ENCODE measurements at regions not wholly inside any gene's neighbourhood (a gene's known extent, or its start where the extent isn't known, plus 50 kb on each side); places are given as distances from the start of the nearest gene placed in this dataset.
"Not testable (repeated sequence)": the region's sequence is repeated elsewhere in the genome, so short reads cannot be mapped to it uniquely, and the experiment has no call there.

DNA sequence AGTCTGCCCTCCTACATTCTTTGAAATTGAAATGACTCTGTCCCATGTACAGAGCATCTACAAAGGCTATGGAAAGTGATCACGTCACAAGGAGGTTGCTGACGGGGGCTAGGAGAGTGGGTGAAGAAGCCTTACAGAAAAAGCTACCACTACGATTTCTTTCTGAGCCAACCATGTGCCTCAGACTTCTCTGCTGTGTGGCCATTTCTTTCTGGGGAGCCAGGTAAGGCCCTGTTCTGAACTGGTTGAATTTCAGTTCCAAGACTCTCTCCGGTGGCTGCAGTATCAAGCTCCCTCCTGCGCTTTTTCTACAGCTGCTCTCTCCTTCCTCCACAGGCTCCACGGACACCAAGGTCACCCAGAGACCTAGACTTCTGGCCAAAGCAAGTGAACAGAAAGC lies 112.5 kb upstream of the PRSS1 start:
- peak in 1 of 3 experiments; percentile 21 for DNase-seq (ENCODE audit: low read depth in 3 of 3)

DNA sequence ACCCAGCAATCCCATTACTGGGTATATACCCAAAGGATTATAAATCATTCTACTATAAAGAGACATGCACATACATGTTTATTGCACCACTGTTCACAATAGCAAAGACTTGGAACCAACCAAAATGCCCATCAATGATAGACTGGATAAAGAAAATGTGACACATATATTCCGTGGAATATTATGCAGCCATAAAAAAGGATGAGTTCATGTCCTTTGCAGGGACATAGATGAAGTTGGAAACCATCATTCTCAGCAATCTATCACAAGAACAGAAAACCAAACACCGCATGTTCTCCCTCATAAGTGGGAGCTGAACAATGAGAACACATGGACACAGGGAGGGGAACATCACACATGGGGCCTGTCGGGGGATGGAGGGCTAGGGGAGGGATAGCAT lies 113.2 kb upstream of the PRSS1 start:
- not testable (repeated sequence) for DNase-seq (ENCODE audit: low read depth in 3 of 3)

DNA sequence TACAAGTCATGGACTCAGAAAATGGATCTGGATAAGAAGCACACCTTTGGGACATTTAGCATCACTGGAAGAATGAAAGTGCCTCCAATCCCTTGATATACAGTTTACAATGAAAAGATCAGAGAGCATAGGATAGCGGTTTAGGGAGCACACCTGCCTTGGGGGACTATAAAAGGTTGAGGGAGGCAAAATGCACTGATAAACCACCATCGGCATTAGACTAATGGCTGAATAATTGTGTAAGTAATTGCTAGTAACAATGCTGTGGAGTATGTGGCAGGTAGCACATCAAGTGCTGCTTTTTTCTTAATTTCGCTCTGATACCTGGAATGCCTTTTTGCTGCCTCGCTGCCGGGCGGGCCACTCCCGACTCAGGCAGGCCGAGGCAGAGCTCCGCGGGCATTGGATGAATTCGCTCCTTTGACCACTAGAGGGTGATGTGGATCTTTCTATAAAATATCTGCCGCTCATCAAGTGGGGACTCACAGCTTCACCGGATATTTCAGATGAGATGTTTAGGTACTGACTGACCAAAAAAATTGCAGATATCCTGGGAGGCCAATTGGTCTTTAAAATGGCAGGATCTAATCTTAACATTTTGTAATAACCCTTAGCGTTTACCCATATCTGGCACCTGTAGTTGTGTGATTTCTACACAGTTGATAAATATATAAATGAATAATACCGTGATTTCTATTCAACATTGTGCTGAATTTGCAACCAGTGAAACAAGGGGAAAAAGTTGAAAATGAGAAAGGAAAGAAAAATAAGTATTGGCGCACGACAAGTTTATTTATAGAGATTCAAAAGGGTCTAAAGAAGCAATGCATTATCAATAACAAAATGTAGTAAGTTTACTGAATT lies 116.8 kb upstream of the PRSS1 start:
- DNase-seq (ENCODE audit: low read depth in 3 of 3) = peak; percentile 18 to 35 (median 29)

DNA sequence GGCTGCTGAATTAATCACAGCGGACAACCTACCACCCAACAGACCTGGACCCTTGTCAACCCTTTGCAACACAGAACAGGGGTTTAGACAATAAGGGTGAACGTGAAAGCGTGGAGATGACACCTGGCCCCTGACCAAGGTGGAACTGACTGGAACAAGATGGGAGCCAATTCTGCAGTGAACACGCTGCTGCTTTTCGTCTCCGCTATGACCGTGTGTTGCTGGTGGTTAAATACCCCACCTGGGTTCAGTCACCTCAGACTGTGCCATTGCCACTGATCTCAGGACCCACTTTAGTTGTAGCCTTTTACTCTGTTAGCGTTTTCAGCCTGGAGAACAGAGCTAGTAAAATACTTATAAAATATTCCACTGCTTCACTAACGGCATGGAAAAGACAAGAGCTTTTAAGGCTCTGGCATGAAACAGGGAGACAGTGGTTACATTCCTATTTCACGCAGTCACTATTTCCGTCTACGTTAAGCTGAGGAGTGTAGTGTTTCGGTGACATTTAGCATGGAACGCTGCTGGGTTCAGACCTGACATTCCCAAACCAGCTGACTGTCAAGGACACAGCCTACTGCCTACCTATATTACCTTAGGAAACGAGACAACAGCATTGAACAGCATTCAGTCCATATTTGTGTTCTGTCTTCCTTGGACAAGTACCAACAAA lies 119.5 kb upstream of the PRSS1 start:
- DNase-seq (ENCODE audit: low read depth in 3 of 3) = no peak

DNA sequence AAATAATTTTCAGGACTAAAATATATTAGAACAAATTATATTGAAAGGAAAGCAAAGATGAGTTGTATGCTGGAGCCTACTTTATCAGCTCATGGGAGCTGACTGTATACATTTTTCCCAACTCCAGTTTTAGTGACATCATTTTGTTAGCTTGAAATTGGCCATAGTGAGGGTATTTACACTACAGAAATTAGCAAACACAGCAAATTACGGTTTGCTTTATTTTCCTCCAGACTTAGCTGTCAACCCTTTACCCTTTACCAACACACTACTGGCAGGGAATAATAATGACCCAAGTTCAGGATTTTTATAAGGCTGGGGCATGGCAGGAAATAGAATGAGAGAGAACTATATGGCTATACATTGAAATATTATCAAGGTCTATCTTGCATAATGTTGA lies 120.3 kb upstream of the PRSS1 start:
- no peak for DNase-seq (ENCODE audit: low read depth in 3 of 3)

DNA sequence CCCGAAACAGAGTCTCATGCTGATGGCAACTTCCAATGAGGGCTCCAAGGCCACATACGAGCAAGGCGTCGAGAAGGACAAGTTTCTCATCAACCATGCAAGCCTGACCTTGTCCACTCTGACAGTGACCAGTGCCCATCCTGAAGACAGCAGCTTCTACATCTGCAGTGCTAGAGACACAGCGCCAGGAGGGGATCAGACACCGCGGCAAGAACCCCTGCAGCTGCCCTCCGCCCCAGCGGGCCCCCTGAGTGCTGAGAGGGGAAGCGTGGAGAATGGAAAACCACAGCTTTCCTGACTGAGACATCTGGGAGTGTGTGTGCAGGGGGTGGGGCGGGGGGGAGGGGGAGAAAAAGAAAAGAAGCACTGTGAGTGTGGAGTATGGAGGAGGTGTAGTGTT lies 122.0 kb upstream of the PRSS1 start:
- DNase-seq (ENCODE audit: low read depth in 3 of 3) = not testable (repeated sequence)

DNA sequence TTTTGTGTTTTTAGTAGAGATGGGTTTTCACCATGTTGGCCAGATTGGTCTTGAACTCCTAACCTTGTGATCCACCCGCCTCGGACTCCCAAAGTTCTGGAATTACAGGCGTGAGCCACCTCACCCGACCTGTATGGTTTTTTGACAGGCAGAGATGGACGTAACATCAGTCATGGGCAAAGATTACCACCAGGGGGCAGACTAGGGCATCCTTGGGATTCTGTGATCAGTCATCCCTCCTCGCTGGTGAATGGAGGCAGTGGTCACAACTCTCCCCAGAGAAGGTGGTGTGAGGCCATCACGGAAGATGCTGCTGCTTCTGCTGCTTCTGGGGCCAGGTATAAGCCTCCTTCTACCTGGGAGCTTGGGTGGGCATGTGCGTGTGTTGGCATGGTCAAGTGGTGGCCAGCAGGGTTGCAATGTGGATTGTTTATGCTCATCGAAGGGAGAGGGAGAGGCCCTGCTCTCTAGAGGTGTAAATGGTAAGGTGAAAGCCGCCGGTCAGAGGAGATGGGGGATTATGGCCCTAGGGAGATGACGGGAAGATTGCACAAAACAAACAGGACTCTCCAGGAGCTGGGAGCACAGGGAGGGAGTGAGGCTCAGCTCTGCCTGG lies 122.7 kb upstream of the PRSS1 start:
- peak; percentile 51 to 68 (median 64) for DNase-seq (ENCODE audit: low read depth in 3 of 3)

DNA sequence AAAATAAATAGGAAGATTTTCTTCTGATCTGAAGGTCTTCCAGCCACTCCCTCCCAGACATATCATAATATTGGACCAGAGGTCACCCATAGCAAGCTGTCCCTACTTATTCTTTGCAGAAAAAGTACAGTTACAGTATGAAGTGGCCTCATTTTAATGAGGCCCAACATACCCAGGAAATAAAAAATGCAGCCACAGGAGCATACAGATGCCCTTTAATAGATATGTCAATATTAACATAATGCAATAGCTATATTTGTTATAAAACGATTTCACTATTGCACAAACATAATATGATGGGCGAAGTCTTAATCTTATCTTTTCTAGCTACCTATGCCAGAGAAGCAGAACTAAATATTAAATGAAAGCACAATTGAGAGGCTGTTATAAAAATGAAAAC lies 124.1 kb upstream of the PRSS1 start:
- DNase-seq (ENCODE audit: low read depth in 3 of 3) = not testable (repeated sequence)

DNA sequence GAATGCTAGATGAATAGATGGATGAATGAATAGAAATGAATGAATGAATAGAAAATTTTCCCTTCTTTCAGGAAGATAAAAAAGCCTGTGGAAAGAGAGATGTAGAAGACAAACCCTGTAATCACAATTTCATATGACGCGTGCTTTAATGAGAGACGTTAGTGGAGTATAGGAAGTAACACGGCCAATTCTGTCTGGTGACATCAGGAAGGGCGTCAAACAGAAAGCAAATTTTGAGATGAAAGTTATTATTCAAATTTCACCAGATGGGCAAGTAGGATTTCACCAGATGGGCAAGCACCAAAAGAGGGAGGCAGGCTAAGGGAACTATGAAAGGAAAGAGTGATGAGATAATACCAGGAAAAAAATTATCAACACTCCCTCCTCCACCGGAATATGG lies 128.9 kb upstream of the PRSS1 start:
- no peak for DNase-seq (ENCODE audit: low read depth in 3 of 3)

DNA sequence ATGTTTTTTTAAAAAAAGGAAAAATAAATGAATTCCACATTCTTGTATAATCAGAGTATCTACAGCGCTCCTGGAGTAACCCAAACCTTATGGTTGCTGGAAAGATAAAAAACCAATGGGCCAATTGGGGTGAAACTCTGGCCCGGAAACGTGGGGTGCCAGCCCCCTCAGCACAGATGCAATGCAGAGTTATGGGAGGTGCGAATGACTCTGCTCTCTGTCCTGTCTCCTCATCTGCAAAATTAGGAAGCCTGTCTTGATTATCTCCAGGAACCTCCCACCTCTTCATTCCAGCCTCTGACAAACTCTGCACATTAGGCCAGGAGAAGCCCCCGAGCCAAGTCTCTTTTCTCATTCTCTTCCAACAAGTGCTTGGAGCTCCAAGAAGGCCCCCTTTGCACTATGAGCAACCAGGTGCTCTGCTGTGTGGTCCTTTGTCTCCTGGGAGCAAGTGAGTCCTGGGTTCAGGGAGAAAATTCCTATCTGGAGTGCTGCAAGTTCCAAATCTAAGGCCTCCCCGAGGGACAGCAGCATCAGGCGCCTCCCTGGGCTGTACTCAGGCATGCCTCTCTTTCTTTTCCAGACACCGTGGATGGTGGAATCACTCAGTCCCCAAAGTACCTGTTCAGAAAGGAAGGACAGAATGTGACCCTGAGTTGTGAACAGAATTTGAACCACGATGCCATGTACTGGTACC lies 130.5 kb upstream of the PRSS1 start:
- DNase-seq (ENCODE audit: low read depth in 3 of 3) = no peak

DNA sequence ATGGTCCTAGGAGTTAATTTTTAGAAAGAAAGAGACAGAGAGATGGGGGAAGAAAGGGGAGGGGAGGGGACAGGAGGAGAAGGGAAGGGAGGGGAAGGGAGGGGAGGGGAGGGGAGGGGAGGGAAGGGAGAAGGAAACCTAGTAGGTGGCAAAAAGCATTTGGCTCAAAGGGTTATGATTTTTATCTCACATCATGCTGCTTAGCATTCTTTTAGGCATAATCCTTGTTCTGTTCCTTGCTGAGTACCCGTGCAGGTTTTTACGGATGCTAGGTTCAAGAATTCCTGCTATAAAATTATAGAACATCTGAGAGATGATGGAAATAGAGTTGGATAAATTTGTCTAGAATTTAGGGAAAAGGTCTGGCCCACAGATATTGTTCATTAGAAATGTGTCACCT lies 132.4 kb upstream of the PRSS1 start:
- no peak for DNase-seq (ENCODE audit: low read depth in 3 of 3)

DNA sequence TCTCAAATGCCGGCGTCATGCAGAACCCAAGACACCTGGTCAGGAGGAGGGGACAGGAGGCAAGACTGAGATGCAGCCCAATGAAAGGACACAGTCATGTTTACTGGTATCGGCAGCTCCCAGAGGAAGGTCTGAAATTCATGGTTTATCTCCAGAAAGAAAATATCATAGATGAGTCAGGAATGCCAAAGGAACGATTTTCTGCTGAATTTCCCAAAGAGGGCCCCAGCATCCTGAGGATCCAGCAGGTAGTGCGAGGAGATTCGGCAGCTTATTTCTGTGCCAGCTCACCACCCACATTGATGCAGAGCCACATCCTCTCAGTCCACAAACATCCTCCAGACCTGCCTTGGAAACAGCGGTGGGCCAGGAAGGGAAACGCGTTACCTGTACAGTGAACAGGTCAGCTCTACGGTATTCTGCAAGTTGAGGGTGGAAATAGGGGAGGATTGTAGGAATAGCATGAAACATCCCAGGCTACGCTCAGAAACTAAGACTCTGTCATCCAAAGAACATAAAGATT lies 133.1 kb upstream of the PRSS1 start:
- no peak for DNase-seq (ENCODE audit: low read depth in 3 of 3)

DNA sequence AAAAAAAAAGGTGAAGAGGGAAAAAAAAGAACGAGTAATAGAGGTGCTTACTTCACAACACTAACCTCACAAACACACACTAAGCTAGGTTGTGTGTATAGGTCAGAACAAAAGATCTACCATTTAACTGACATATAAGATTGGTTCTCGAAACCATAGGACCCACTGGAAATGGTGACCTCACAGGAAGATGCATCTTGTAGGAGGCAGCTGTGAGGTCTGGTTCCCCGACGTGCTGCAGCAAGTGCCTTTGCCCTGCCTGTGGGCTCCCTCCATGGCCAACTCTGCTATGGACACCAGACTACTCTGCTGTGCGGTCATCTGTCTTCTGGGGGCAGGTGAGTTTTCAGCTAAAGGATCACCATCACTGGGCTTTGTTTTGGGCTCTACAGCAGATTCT lies 133.8 kb upstream of the PRSS1 start:
- DNase-seq (ENCODE audit: low read depth in 3 of 3) = no peak

DNA sequence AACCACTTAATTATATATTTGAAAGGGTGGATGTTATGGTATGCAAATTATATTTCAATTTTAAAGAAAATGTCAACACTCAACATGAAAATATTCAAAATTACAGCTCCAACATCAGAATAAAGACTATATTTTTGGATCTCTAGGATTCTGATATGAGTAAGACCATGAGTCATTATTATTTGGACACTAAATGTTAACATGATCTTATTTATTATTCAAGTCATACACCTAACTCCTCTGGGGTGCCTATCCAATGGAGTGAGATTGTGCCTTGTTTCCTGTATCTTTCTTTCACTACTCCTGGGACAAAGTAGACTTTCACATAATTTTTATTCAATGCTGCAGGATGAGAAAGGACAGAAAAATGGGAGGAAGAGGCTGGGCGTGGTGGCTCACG lies 135.2 kb upstream of the PRSS1 start:
- no peak for DNase-seq (ENCODE audit: low read depth in 3 of 3)

DNA sequence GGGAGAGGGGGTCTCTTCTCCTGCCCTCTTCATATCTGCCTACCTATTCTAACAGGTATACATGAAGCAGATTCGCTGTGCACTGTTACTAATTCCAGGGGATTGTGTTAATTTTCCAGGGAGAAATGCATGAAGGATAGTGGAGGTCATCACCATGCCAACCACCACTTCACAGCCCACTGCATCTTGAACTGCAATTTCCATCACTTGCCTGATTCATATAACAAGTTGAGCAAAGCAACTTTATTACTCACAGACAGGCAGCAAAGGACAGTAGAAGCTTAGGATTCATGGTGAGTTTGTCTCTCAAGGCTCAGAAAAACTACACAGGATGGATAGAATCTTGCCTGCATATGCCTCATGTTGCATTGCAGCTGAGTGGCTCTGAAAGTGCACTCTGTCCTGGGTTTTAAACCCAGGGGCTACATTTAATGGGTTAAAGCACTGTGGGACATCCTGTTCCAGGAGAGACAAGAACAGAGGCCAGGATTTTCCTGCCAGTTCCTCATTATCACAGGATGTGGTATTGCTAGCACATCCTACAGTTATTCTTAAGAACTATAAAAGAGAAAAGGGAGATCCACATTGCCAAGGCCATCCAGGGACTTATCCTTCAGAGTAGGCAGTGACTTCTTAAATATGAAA lies 136.9 kb upstream of the PRSS1 start:
- no peak for DNase-seq (ENCODE audit: low read depth in 3 of 3)

DNA sequence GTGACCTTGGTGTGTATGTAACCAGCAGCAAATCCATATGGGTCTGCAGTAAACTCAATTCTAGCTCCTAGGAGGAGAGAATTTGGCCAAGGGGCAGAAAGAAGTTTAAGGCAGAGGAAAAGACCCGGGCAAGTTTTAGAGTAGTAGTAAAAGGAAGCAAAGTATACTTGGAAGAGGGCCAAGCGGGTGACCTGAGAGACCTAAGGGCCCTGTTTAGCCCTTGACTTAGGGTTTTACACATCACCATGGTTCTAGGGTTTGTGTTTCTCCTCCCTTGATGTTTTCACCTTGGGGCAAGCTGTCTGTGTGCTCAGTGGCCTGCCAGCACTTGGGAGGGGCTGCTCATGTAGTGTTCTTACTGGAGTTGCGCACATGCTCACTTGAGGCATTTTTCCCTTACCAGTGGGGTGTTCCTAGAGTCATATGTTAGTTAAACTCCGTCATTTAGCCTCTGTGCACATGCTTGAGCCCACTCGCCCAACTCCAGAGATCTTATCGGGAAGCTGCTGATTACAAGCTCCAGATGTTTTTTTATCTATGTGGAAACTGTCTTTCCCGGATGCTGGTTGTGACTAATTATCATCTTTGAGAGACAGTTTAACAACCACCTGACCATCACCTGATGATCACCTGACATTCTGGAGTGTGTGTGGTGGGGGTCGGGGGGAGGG lies 137.6 kb upstream of the PRSS1 start:
- no peak for DNase-seq (ENCODE audit: low read depth in 3 of 3)

DNA sequence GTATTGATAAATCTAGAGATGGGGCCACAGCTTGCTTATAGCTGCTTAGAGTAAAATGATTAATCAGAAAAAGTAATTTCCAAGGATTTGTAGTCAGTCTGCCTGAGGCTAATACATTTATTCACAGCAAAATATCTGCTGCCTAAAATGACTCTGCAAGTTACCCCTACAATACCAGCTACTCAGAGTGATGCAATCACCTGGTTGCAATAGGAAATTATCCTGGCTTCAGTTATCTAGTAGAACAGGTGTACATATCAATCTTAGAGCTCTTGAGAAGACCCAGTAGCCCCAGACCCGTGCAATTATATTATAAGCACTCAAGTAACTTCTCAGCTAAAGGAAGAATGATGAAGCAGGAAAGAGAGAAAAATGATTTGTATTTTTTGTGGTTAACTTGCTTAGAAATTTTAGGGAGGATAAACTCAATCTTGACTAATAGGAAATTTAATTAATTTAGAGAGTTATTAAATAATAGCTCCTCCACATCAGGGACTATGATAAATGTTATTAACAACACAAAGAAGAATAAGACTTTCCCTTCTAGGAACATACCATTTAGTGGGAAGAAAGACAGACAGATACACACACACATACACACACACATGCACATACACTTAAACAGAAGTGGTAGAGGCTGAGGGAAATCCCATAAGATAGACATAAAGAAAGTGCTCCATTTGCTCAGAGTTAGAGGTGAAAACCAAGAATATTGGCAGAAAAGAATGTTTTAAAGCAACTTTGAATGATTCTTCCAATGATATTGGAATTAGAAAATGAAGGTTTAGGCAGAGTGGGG lies 140.4 kb upstream of the PRSS1 start:
- no peak for DNase-seq (ENCODE audit: low read depth in 3 of 3)

DNA sequence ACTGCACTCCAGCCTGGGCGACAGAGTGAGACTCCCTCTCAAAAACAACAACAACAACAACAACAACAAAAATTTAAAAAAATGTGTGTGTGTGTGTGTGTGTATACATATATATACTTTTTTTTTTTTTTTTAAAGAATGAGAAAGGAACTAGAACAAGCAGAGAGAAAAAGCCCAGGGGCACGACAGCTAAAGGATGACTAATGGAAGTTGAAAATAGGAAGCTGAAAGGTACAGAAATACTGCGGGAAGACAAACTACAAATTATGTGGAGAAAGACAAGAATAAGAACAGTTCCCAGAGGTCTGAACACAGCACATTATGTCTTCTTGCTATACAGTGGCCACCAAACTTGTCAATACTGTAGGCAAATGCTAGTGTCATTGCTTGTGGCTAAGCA lies 141.9 kb upstream of the PRSS1 start:
- DNase-seq (ENCODE audit: low read depth in 3 of 3) = no peak

DNA sequence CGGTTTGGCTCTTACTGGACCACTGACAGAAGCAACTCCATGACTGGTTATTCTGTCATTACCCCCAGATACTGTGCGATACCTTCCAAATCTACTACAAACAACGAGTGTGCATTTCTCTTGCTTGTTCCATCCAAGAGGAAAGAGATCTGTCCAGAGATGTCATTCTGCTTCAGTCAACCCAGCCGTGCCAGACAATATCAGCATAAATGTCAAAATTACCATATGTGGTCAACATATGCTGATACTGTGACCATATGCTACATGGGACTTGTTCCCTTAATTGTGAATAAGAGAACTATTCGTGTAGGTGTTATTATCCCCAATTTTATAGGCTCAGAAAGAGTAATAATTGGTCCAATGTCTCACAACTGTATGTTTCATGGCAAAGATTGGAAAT lies 143.2 kb upstream of the PRSS1 start:
- DNase-seq (ENCODE audit: low read depth in 3 of 3) = no peak

DNA sequence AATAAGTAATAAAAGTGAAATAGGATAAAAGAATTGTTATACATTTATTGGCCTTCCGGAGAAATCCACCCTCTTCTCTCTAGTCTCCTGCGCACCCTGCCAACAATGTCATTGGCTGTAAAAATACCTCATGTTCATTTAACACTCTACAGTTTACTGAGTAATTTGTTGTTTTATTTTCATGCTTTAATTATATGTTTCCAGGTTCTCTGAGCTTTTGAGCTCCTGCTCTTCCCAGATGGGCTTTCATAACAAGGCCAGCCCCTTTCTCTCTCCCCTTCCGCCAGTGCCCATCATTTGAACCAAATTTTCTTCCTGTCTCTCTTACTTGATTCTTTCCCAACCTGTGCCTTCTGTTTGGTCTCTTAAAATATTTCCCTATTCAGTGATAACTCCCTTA lies 144.6 kb upstream of the PRSS1 start:
- DNase-seq (ENCODE audit: low read depth in 3 of 3) = no peak

Measured in stimulated activated CD4-positive, alpha-beta T cell treated with anti-CD3 and anti-CD28 coated beads, TNF-alpha, amount 100 ng/mL, for 24 hours (primary cell).